Coronary artery (tissue), 2 donors: ENCODE measurements at regions not wholly inside any gene's neighbourhood (a gene's known extent, or its start where the extent isn't known, plus 50 kb on each side); places are given as distances from the start of the nearest gene placed in this dataset.
"Not testable (repeated sequence)": the region's sequence is repeated elsewhere in the genome, so short reads cannot be mapped to it uniquely, and the experiment has no call there.

Experiments used
- DNase-seq: peaks from one replicate; pipeline ENCODE4 v3.0.0-alpha.2; 2017; ENCODE audit warnings: low spot score
- H3K27ac ChIP-seq, 2 donors: fragments of 200-600 bp; sonication (generic); one replicate each; pipeline ENCODE4 v1.5.1; 2016 to 2019
- H3K4me3 ChIP-seq: fragments of 200-600 bp; sonication (generic); 2 replicates; pipeline ENCODE4 v1.5.1; 2016; ENCODE audit warnings: mild to moderate bottlenecking, moderate library complexity
- TF ChIP-seq, protein P1 (sequence below): fragments of 200-600 bp; sonication (generic); IDR thresholded peaks from one replicate; pipeline ENCODE4 v1.5.1; 2019; ENCODE audit warnings: antibody characterized with exemption

- TF ChIP-seq, protein P1, sequence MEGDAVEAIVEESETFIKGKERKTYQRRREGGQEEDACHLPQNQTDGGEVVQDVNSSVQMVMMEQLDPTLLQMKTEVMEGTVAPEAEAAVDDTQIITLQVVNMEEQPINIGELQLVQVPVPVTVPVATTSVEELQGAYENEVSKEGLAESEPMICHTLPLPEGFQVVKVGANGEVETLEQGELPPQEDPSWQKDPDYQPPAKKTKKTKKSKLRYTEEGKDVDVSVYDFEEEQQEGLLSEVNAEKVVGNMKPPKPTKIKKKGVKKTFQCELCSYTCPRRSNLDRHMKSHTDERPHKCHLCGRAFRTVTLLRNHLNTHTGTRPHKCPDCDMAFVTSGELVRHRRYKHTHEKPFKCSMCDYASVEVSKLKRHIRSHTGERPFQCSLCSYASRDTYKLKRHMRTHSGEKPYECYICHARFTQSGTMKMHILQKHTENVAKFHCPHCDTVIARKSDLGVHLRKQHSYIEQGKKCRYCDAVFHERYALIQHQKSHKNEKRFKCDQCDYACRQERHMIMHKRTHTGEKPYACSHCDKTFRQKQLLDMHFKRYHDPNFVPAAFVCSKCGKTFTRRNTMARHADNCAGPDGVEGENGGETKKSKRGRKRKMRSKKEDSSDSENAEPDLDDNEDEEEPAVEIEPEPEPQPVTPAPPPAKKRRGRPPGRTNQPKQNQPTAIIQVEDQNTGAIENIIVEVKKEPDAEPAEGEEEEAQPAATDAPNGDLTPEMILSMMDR: no peak
- H3K4me3 ChIP-seq: no peak overlapping the region
- H3K27ac ChIP-seq: no peak overlapping the region
- no peak for DNase-seq
Measured at GRCh38 chrX:9368262-9368661, 96.6 kb upstream of the TBL1X start.

GRCh38 chrX:9369802-9370291 lies 95.0 kb upstream of the TBL1X start:
- Histone ChIP-seq H3K27ac (no peak overlapping the region), H3K4me3 (no peak overlapping the region)
- TF ChIP-seq, protein P1: no peak
- DNase-seq: no peak

DNA sequence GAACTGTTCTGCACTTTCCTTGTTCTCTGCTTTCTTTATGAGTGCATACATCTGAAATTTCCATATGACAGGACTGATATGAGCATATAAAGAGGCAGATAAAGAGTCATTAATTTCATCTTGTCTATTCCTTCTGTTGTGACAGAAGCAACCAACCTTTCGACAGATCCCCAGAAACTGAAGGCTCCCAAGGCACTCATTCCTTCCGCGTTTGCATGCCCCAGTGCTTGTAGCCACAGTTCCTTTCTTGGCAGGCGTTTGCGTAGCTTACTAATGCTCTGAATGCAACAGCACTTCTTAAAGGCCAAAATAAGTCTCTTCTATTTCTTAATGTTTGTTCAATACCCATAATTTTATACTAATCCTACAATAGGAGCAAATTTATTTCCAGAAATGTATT lies 94.0 kb upstream of the TBL1X start:
- TF ChIP-seq, protein P1: no peak
- Histone ChIP-seq H3K4me3 (no peak overlapping the region), H3K27ac (no peak overlapping the region)
- DNase-seq: no peak

DNA sequence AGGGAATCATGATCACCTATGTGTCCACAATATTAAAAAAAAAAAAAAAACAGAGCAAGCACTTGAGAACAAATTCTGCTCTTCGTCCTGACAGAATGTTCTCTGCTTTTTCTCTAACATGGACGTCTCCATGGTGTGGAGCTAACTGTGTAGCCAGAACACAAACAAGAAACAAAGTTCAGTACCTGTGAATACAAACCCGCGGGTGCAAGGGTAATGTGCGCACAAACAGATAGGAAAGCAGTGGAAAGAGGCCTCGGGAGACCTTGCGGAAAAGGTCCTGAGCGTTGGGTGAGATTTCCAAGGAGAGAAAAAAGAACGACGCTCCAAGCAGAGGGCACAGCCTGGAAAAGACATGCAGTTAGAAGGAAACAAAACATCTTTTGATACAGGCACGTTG lies 92.0 kb upstream of the TBL1X start:
- no peak overlapping the region for H3K27ac ChIP-seq
- DNase-seq: no peak
- no peak overlapping the region for H3K4me3 ChIP-seq
- TF ChIP-seq, protein P1: no peak

DNA sequence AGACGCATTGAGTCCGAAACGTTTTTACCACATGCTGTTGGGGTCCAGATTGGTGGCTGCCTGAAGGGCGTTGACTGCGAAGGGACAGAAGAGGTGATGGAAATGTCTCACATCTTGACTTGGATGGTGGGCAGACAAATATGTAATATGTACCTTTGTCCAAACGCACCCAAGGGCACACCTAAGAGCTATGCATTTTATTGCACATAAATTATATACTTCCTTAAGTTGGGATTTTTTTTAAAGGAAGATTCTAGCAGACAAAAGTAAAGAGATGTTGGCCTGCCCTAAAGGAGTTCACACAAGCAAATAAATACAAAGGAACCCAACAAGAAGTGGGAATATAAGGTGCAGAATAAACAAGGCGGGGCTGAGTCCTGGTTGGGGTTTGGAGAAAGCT lies 91.1 kb upstream of the TBL1X start:
- TF ChIP-seq, protein P1: no peak
- no peak overlapping the region for H3K4me3 ChIP-seq
- no peak overlapping the region for H3K27ac ChIP-seq
- DNase-seq: no peak

GRCh38 chrX:9374555-9374954 lies 90.3 kb upstream of the TBL1X start:
- Histone ChIP-seq H3K4me3 (no peak overlapping the region), H3K27ac (no peak overlapping the region)
- DNase-seq: no peak
- TF ChIP-seq, protein P1: no peak

DNA sequence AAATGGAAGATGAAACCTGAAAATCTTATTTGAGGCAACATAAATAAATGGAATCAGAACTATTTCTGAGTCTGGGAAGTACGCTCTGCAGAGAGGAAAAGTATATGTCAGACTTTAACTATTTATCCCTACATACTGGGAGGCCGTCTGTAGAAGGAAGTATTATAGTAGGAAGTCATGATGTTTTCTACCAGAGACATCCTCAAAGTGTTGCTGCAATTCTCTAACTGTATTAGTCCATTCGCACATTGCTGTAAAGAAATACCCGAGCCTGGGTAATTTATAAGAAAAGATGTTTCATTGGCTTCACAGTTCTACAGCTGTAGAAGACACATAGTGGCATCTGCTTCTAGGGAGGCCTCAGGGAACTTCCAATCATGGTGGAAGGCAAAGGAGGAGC lies 88.7 kb upstream of the TBL1X start:
- Histone ChIP-seq H3K27ac (no peak overlapping the region), H3K4me3 (no peak overlapping the region)
- no peak for DNase-seq
- TF ChIP-seq, protein P1: no peak

GRCh38 chrX:9377216-9377615 lies 87.6 kb upstream of the TBL1X start:
- H3K27ac ChIP-seq, DNase-seq: not testable (repeated sequence)

More at GRCh38 chrX:9377216-9377615, 87.6 kb upstream of the TBL1X start:
- H3K4me3 ChIP-seq: not testable (repeated sequence)
